ENCODE measurements at regions not wholly inside any gene's neighbourhood (a gene's known extent, or its start where the extent isn't known, plus 50 kb on each side); places are given as distances from the start of the nearest gene placed in this dataset.

- Mint-ChIP-seq H3K36me3 (ENCODE audit: low read depth) (no peaks in the 10 kb centered on the region), H3K9me3 (no peaks in the 10 kb centered on the region), H3K27ac (ENCODE audit: unreplicated experiment) (no peak overlapping the region), H3K27me3 (ENCODE audit: low read depth) (no peaks in the 10 kb centered on the region), H3K4me1 (no peaks in the 10 kb centered on the region), H3K4me3 (no peak overlapping the region)
- no peak for TF ChIP-seq CTCF (conservative IDR thresholded peaks at IDR 0.05)
- no peak for DNase-seq (ENCODE audit: low read depth, low spot score)
These were observed 650.0 kb downstream of the DIAPH3 start for GRCh38 chr13:59513686-59514085.

GRCh38 chr13:59514316-59514715, 649.4 kb downstream of the DIAPH3 start:
- Mint-ChIP-seq H3K9me3 (no peaks in the 10 kb centered on the region), H3K4me3 (no peak overlapping the region), H3K27me3 (ENCODE audit: low read depth) (no peaks in the 10 kb centered on the region), H3K27ac (ENCODE audit: unreplicated experiment) (peak overlapping the region; percentile 59), H3K4me1 (no peaks in the 10 kb centered on the region), H3K36me3 (ENCODE audit: low read depth) (no peaks in the 10 kb centered on the region)
- no peak for TF ChIP-seq CTCF (conservative IDR thresholded peaks at IDR 0.05)
- no peak for DNase-seq (ENCODE audit: low read depth, low spot score)

GRCh38 chr13:59519819-59520218, 643.9 kb downstream of the DIAPH3 start:
- H3K36me3 Mint-ChIP-seq (ENCODE audit: low read depth) = no peaks in the 10 kb centered on the region
- peaks cover 4% of the 10 kb centered on the region for H3K4me1 Mint-ChIP-seq
- H3K9me3 Mint-ChIP-seq = peaks cover 9% of the 10 kb centered on the region
- H3K4me3 Mint-ChIP-seq = no peak overlapping the region
- H3K27me3 Mint-ChIP-seq (ENCODE audit: low read depth) = no peaks in the 10 kb centered on the region
- no peak for TF ChIP-seq CTCF (conservative IDR thresholded peaks at IDR 0.05)
- no peak for DNase-seq (ENCODE audit: low read depth, low spot score)
- no peak overlapping the region for H3K27ac Mint-ChIP-seq (ENCODE audit: unreplicated experiment)

- Mint-ChIP-seq H3K27ac (ENCODE audit: unreplicated experiment) (no peak overlapping the region), H3K9me3 (peaks cover 9% of the 10 kb centered on the region), H3K27me3 (ENCODE audit: low read depth) (no peaks in the 10 kb centered on the region), H3K36me3 (ENCODE audit: low read depth) (no peaks in the 10 kb centered on the region), H3K4me1 (peaks cover 4% of the 10 kb centered on the region), H3K4me3 (no peak overlapping the region)
- TF ChIP-seq CTCF (conservative IDR thresholded peaks at IDR 0.05) = no peak
- DNase-seq (ENCODE audit: low read depth, low spot score) = no peak
These were observed 642.2 kb downstream of the DIAPH3 start for GRCh38 chr13:59521549-59521948.

GRCh38 chr13:59522652-59523051, 641.1 kb downstream of the DIAPH3 start:
- H3K9me3 Mint-ChIP-seq = peaks cover 9% of the 10 kb centered on the region
- H3K4me1 Mint-ChIP-seq = peaks cover 4% of the 10 kb centered on the region
- no peak overlapping the region for H3K27ac Mint-ChIP-seq (ENCODE audit: unreplicated experiment)
- no peak for DNase-seq (ENCODE audit: low read depth, low spot score)
- no peaks in the 10 kb centered on the region for H3K36me3 Mint-ChIP-seq (ENCODE audit: low read depth)
- H3K27me3 Mint-ChIP-seq (ENCODE audit: low read depth) = no peaks in the 10 kb centered on the region
- no peak overlapping the region for H3K4me3 Mint-ChIP-seq
- TF ChIP-seq CTCF (conservative IDR thresholded peaks at IDR 0.05) = no peak

- DNase-seq (ENCODE audit: low read depth, low spot score) = no peak
- peaks cover 11% of the 10 kb centered on the region for H3K4me1 Mint-ChIP-seq
- no peak overlapping the region for H3K4me3 Mint-ChIP-seq
- H3K27me3 Mint-ChIP-seq (ENCODE audit: low read depth) = no peaks in the 10 kb centered on the region
- H3K27ac Mint-ChIP-seq (ENCODE audit: unreplicated experiment) = no peak overlapping the region
- no peak for TF ChIP-seq CTCF (conservative IDR thresholded peaks at IDR 0.05)
- H3K9me3 Mint-ChIP-seq = peaks cover 7% of the 10 kb centered on the region
- no peaks in the 10 kb centered on the region for H3K36me3 Mint-ChIP-seq (ENCODE audit: low read depth)
These were observed 636.2 kb downstream of the DIAPH3 start for GRCh38 chr13:59527500-59527899.
